ENCODE measurements at regions not wholly inside any gene's neighbourhood (a gene's known extent, or its start where the extent isn't known, plus 50 kb on each side); places are given as distances from the start of the nearest gene placed in this dataset.

DNA sequence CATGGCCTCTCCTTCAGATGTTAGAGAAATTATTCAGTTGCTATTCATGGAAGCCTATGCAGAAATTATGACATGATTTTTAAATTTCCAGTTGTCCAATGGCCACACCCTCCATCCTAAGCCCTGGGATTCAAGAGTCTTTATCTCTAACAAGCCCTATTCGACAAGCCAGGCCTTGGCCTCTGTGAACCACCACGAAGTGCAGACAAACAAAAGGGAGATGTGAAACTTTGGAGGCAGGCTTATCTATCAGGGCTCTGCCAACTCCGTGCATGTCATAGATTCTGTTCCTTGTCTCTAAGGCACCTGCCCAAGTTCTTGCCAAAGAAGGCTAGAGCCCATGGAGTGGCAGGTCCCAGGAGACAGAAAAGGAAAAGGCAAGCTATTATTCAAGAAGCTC lies 212.4 kb upstream of the ADAMTS9 start:
- TF ChIP-seq, protein P1, sequence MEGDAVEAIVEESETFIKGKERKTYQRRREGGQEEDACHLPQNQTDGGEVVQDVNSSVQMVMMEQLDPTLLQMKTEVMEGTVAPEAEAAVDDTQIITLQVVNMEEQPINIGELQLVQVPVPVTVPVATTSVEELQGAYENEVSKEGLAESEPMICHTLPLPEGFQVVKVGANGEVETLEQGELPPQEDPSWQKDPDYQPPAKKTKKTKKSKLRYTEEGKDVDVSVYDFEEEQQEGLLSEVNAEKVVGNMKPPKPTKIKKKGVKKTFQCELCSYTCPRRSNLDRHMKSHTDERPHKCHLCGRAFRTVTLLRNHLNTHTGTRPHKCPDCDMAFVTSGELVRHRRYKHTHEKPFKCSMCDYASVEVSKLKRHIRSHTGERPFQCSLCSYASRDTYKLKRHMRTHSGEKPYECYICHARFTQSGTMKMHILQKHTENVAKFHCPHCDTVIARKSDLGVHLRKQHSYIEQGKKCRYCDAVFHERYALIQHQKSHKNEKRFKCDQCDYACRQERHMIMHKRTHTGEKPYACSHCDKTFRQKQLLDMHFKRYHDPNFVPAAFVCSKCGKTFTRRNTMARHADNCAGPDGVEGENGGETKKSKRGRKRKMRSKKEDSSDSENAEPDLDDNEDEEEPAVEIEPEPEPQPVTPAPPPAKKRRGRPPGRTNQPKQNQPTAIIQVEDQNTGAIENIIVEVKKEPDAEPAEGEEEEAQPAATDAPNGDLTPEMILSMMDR (IDR thresholded peaks at IDR 0.05): no peak
- no peak for TF ChIP-seq POLR2A (IDR thresholded peaks at IDR 0.05)

Data from gastroesophageal sphincter (tissue), 3 donors.